T-helper 22 cell (primary cell): ENCODE measurements at regions not wholly inside any gene's neighbourhood (a gene's known extent, or its start where the extent isn't known, plus 50 kb on each side); places are given as distances from the start of the nearest gene placed in this dataset.
"Not testable (repeated sequence)": the region's sequence is repeated elsewhere in the genome, so short reads cannot be mapped to it uniquely, and the experiment has no call there.

Experiments used
- DNase-seq: peaks from one replicate; pipeline ENCODE4 v3.0.0-alpha.2; 2020; ENCODE audit warnings: low read depth

- no peak for DNase-seq
Measured at GRCh38 chr9:97773091-97773490, 76.0 kb upstream of the XPA start.

- DNase-seq, result no peak
Measured at GRCh38 chr9:97773723-97774122, 76.6 kb upstream of the XPA start.

DNA sequence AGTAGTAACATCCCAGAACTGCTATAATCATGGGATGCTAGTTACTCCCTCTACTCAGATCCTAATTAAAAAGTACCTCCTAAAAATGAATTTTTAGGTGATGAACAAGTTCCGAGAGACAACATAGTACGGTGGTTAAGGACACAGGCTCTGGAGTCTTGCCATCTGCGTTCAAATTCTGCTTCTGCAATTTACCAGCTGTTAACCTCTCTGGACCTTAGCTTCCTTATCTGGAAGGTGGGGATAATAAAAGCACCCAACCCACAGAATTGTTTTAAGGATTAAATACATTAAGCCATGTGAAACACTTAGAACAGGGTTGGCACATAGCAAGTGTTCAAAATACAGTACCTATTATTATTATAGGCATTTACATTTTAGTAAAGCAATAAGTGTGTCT, 77.5 kb upstream of the XPA start:
- no peak for DNase-seq

- not testable (repeated sequence) for DNase-seq
Measured at GRCh38 chr9:97778740-97779139, 74.3 kb upstream of the FOXE1 start.

- DNase-seq, result no peak
Measured at GRCh38 chr9:97779608-97780007, 73.4 kb upstream of the FOXE1 start.

GRCh38 chr9:97781902-97782301, 71.1 kb upstream of the FOXE1 start:
- no peak for DNase-seq

DNA sequence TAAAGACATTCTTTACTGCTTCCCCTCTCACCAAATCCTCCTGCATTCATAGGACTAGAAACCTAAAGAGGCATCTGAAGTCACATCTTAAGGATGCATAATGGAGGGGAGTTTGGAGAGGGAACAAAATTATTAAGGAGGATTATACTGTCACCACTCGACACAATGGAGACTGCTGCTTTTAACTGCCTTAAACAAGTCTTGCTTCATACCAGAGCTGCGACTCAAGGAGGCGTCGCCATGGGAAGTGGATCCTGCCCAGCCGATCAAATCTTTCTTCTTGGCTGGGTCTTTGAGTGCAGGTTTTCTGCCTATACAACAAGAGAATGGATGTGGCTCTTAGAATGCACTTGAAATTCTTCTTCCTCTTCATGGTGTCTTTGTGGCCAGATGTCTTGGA, 66.7 kb upstream of the FOXE1 start:
- no peak for DNase-seq

DNA sequence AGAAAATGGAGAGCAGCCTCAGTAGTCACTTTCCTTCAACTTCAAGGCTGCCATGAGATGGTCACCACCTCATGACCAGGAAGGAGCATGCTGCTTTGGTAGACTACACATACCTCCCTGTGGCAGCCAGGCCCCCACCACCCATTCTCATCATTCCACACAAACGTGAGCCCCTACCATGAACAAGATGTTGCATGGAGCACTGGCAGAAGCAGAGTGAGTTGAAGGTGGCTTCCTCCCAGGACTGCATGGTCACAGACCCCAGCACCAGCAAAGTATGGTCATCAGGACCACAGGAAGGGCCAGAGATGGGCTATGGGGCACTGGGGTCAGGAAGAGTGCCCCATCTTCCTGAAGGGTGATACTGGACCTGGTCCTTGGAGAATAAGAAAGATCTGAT, 65.5 kb upstream of the FOXE1 start:
- DNase-seq, result no peak

- DNase-seq, result no peak
Measured at GRCh38 chr9:97788763-97789663, 64.0 kb upstream of the FOXE1 start.

- DNase-seq, result no peak
Measured at GRCh38 chr9:97790542-97790941, 62.5 kb upstream of the FOXE1 start.

DNA sequence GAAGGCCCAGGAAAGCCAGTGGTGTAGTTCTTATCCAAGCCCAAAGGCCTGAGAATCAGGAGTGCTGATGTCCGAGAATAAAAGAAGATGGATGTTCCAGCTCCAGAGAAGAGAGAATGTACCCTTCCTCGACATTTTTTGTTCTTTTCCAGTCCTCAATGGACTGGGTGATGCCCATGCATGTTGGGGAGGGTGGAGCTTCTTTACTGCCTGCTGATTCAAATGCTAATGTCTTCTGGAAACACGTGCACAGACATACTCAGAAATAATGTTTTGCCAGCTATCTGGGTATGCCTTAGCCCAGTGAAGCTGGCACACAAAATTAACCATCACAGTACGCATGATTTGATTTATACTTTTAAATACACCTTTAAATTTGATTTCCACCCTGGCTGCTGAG, 61.5 kb upstream of the FOXE1 start:
- no peak for DNase-seq

- DNase-seq, result no peak
Measured at GRCh38 chr9:97793067-97793466, 60.0 kb upstream of the FOXE1 start.

GRCh38 chr9:97794666-97795065, 58.4 kb upstream of the FOXE1 start:
- no peak for DNase-seq

DNA sequence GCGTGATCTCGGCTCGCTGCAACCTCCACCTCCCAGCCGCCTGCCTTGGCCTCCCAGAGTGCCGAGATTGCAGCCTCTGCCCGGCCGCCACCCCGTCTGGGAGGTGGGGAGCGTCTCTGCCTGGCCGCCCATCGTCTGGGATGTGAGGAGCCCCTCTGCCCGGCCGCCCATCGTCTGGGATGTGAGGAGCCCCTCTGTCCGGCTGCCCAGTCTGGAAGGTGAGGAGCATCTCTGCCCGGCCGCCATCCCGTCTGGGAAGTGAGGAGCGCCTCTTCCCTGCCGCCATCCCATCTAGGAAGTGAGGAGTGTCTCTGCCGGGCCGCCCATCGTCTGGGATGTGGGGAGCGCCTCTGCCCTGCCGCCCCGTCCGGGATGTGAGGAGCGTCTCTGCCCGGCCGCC, 56.9 kb upstream of the FOXE1 start:
- DNase-seq, result not testable (repeated sequence)

- DNase-seq, result no peak
Measured at GRCh38 chr9:97801180-97801579, 51.8 kb upstream of the FOXE1 start.

DNA sequence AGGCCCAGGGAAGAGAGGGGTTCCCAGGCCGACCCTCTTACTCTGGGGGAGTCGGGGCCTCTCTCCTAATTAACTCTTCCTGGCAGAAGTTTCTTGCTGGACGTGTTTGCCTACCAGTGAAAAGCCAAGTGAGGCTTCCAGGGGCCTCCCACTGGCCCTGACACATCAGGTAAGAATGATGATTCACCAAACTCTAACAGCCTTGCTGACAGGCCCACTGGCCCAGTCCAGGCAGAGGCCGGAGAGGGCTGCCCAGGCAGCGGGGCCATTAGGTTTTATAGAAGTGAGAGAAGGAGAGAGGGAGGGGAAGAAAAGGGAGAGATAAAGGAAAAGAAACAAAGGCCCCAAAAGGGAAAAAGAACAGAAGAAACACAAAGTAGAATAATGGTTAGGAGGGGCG, 50.8 kb upstream of the FOXE1 start:
- DNase-seq, result no peak

DNA sequence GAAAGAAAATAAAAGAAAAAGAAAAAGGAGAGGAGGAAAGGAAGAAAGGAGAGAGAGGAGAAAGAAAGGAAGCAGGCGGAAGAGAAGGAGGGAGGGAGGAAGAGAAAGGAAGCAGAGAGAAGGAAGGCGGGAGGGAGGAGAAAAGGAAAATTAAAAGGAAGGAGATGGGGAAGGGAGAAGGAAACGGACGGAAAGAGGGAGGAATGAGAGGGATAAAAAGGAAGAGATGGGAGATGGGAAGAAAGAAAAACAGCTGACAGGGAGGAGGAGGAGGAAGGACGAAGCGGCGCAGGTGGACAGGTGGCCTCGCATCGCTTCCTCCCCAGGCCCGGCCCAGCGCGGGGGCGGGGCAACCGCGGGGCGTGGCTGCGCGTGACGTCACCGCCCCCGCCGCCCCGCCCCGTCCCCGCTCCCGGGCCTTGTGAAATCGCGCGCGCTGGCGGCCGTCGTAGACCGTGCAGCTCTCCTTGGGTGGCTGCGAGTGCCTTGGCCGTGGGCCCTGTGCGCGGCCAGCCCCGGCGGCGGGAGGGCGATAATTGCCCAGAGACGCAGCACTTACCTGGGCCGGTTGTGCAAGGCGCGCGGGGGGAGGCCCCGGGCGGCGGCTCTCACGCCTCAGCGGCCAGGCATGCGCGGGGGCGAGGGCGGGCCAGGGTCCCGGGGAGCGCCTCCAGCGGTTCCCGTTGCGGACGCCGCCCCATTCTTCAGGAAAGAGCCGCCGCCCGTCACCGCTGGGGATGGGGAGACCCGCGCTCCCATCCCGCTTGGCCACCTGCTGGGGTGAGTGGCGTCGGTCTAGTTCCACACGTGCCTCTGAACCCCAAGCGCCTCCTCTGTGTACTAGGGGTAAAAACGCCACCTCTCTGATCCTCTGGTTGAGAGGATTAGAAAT, 49.6 kb upstream of the FOXE1 start:
- peak; percentile 57 for DNase-seq
